ENCODE measurements at regions not wholly inside any gene's neighbourhood (a gene's known extent, or its start where the extent isn't known, plus 50 kb on each side); places are given as distances from the start of the nearest gene placed in this dataset.

- Histone ChIP-seq H2BK120ac (ENCODE audit: low read depth, low read length, poor library complexity, severe bottlenecking) (no peak overlapping the region), H2BK20ac (ENCODE audit: low read depth, low read length, poor library complexity, severe bottlenecking) (no peak overlapping the region), H2BK5ac (ENCODE audit: insufficient read length, low read length) (no peak overlapping the region), H3K4me2 (ENCODE audit: insufficient read depth, insufficient read length, low read length) (no peak overlapping the region), H3K79me1 (ENCODE audit: insufficient read depth, low read depth, low read length, poor library complexity, severe bottlenecking) (no peaks in the 10 kb centered on the region), H3K23me2 (ENCODE audit: insufficient read length, low read depth, low read length, poor library complexity, severe bottlenecking) (no peaks in the 10 kb centered on the region), H3K27me3 (ENCODE audit: insufficient read depth, low read length) (no peaks in the 10 kb centered on the region), H3K9ac (ENCODE audit: extremely low read depth, insufficient read length, low read length) (no peak overlapping the region), H2AK5ac (ENCODE audit: insufficient read length, low read length) (no peak overlapping the region), H3K4ac (ENCODE audit: low read depth, low read length) (no peak overlapping the region), H3T11ph (ENCODE audit: low read length) (no peak overlapping the region), H3K18ac (ENCODE audit: insufficient read length, low read depth, low read length) (no peak overlapping the region), H4K8ac (replicated peaks; ENCODE audit: insufficient read length, low read depth, low read length) (no peak overlapping the region), H3K27ac (ENCODE audit: insufficient read length, low read depth, low read length) (no peak overlapping the region), H2BK12ac (ENCODE audit: insufficient read length, low read depth, low read length) (no peak overlapping the region), H4K91ac (ENCODE audit: insufficient read length, low read depth, low read length) (no peak overlapping the region), H3K14ac (ENCODE audit: insufficient read depth, low read length) (no peak overlapping the region), H2AFZ (ENCODE audit: low read length) (no peak overlapping the region), H3K9me3 (ENCODE audit: control insufficient read depth, low read depth, low read length) (no peaks in the 10 kb centered on the region), H4K5ac (ENCODE audit: insufficient read length, low read depth, low read length) (no peak overlapping the region), H3K56ac (ENCODE audit: insufficient read length, low read depth, low read length) (no peak overlapping the region), H3K79me2 (ENCODE audit: insufficient read depth, low read length) (no peaks in the 10 kb centered on the region), H2BK15ac (ENCODE audit: low read depth, low read length) (no peak overlapping the region), H3K23ac (ENCODE audit: insufficient read length, low read depth, low read length) (no peak overlapping the region), H3K4me1 (ENCODE audit: insufficient read depth, low read length) (no peaks in the 10 kb centered on the region), H4K20me1 (ENCODE audit: control insufficient read depth, insufficient read depth, insufficient read length) (no peaks in the 10 kb centered on the region)
- H3K27me3 Mint-ChIP-seq (ENCODE audit: low read depth): no peaks in the 10 kb centered on the region
- TF ChIP-seq CTCF (conservative IDR thresholded peaks at IDR 0.05): no peak
- DNase-seq: no peak
- H3K36me3 Mint-ChIP-seq (ENCODE audit: insufficient read depth in 1 of 3, low read depth in 3 of 3): no peaks in the 10 kb centered on the region
- WGBS (ENCODE audit: extremely low coverage, insufficient read length, low lambda C conversion rate): no CpG with 5 or more reads among the region's 1 CpG
- H3K4me3 Mint-ChIP-seq: no peak overlapping the region
- no peaks in the 10 kb centered on the region for H3K4me1 Mint-ChIP-seq
- H3K9me3 Mint-ChIP-seq: no peaks in the 10 kb centered on the region
- no peak overlapping the region for H3K27ac Mint-ChIP-seq
Observed at GRCh38 chr2:149773006-149773405, 185.4 kb upstream of the MMADHC start.
